ENCODE measurements at regions not wholly inside any gene's neighbourhood (a gene's known extent, or its start where the extent isn't known, plus 50 kb on each side); places are given as distances from the start of the nearest gene placed in this dataset.

DNA sequence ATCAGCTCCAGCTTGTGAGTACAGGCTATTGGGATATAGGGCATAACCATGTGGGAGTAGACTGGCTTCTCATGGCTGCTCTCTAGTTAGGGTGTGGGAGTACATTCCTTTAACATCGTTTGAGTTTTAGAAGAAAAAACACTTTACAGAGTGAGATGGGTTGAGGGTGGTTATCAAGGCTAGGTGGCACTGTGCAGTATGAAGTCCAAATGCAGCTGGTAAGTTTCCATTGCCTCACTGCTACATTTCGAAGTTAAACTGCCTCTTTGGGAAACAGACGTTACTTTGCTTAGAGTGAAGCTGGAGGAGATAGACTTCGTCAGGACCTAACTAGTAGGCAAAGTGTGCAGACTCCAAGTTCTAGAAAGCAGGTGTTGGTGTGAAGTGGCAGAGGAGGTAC lies 192.4 kb downstream of the SQOR start:
- H3K4me1 ChIP-seq (ENCODE audit: control insufficient read depth in 1 of 2, insufficient read depth in 1 of 2, low read depth in 1 of 2, low read length in 1 of 2), result no peaks in the 10 kb centered on the region
- no peaks in the 10 kb centered on the region for H3K36me3 ChIP-seq
- no peaks in the 10 kb centered on the region for H3K27me3 ChIP-seq
- TF ChIP-seq, protein P1, sequence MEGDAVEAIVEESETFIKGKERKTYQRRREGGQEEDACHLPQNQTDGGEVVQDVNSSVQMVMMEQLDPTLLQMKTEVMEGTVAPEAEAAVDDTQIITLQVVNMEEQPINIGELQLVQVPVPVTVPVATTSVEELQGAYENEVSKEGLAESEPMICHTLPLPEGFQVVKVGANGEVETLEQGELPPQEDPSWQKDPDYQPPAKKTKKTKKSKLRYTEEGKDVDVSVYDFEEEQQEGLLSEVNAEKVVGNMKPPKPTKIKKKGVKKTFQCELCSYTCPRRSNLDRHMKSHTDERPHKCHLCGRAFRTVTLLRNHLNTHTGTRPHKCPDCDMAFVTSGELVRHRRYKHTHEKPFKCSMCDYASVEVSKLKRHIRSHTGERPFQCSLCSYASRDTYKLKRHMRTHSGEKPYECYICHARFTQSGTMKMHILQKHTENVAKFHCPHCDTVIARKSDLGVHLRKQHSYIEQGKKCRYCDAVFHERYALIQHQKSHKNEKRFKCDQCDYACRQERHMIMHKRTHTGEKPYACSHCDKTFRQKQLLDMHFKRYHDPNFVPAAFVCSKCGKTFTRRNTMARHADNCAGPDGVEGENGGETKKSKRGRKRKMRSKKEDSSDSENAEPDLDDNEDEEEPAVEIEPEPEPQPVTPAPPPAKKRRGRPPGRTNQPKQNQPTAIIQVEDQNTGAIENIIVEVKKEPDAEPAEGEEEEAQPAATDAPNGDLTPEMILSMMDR (IDR thresholded peaks at IDR 0.05), result no peak
- H3K9me3 ChIP-seq, result no peaks in the 10 kb centered on the region
- no peak overlapping the region for H3K4me3 ChIP-seq (ENCODE audit: low read depth in 1 of 2, low read length in 1 of 2)
- H3K27ac ChIP-seq, result no peak overlapping the region

DNA sequence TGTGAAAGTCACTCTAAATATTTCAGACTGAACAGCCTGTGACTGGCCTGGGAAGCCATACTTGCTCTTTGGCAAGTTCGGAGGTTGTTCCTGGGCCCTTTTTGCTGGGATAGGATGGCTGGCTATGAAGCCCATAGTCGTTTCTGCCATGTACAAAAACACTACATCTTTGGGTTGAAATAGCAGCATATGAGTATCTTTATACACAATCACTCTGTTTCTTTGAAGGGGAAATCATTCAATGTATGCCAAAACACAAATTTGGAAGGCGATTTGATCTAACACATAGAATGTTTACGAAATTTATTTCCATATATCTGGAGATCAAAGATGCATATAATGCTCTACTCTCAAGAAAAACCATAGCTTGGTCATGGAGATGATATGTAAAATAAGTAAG lies 192.9 kb downstream of the SQOR start:
- no peaks in the 10 kb centered on the region for H3K4me1 ChIP-seq (ENCODE audit: control insufficient read depth in 1 of 2, insufficient read depth in 1 of 2, low read depth in 1 of 2, low read length in 1 of 2)
- no peak overlapping the region for H3K27ac ChIP-seq
- H3K36me3 ChIP-seq, result no peaks in the 10 kb centered on the region
- H3K4me3 ChIP-seq (ENCODE audit: low read depth in 1 of 2, low read length in 1 of 2), result no peak overlapping the region
- TF ChIP-seq, protein P1 (IDR thresholded peaks at IDR 0.05), result no peak
- H3K9me3 ChIP-seq, result no peaks in the 10 kb centered on the region
- no peaks in the 10 kb centered on the region for H3K27me3 ChIP-seq

DNA sequence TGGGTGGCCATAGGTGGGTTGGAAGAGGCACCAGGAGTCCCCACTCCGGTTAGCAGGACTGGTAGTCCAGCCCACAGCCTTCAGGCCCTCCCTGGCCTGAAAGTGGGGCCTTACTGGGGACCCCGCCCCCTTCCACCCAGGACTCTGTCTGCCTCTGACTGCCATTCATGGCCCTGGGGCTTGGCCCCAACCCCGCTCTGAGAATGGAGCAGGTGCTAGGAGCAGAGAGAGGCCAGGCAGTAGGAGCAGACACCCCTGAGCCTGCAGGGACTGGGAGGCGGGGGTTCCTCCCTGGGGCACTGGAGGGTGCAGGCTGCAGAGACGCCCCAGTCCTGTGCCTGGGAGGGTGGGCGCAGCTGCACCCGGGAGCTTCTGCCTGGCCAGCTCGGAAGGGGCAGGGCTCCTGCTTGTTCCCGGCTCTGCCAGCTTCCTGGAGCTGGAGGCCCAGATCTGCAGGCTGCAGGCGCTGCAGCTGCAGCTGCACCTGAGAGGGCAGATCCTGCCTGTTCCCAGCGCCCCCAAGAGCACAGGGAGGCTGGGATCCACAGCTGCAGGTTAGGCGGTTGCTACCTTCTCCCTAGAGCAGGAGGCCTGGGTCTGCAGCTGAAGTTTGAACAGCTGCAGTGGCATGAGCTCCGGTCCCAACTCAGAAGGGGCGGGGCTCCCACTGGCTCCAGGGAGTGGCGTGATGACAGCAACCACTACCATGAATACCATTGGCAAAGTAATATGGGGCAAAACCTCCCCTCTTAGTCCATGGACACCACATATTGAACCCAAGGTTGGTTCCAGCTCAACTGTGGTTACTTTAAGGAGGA lies 194.7 kb downstream of the SQOR start:
- TF ChIP-seq, protein P1 (IDR thresholded peaks at IDR 0.05), result no peak
- Histone ChIP-seq H3K4me3 (ENCODE audit: low read depth in 1 of 2, low read length in 1 of 2) (no peak overlapping the region), H3K27ac (no peak overlapping the region), H3K4me1 (ENCODE audit: control insufficient read depth in 1 of 2, insufficient read depth in 1 of 2, low read depth in 1 of 2, low read length in 1 of 2) (no peaks in the 10 kb centered on the region), H3K36me3 (no peaks in the 10 kb centered on the region), H3K9me3 (no peaks in the 10 kb centered on the region), H3K27me3 (no peaks in the 10 kb centered on the region)

DNA sequence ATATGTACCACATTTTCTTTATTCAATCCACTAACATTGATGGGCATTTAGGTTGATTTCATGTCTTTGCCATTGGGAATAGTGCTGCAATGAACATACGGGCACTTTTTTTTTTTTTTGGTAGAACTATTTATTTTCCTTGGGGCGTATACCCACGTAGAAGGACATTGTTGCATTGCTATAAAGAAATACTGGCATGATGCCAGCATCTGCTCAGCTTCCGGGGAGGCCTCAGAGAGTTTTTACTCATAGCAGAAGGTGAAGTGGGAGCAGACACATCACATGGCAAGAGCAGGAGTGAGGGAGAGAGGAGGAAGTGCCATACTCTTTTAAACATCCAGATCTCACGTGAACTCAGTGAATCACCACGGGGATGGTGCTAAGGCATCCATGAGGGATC lies 197.0 kb downstream of the SQOR start:
- H3K36me3 ChIP-seq, result no peaks in the 10 kb centered on the region
- H3K27ac ChIP-seq, result no peak overlapping the region
- TF ChIP-seq, protein P1 (IDR thresholded peaks at IDR 0.05), result no peak
- no peaks in the 10 kb centered on the region for H3K4me1 ChIP-seq (ENCODE audit: control insufficient read depth in 1 of 2, insufficient read depth in 1 of 2, low read depth in 1 of 2, low read length in 1 of 2)
- H3K27me3 ChIP-seq, result no peaks in the 10 kb centered on the region
- no peaks in the 10 kb centered on the region for H3K9me3 ChIP-seq
- H3K4me3 ChIP-seq (ENCODE audit: low read depth in 1 of 2, low read length in 1 of 2), result no peak overlapping the region

DNA sequence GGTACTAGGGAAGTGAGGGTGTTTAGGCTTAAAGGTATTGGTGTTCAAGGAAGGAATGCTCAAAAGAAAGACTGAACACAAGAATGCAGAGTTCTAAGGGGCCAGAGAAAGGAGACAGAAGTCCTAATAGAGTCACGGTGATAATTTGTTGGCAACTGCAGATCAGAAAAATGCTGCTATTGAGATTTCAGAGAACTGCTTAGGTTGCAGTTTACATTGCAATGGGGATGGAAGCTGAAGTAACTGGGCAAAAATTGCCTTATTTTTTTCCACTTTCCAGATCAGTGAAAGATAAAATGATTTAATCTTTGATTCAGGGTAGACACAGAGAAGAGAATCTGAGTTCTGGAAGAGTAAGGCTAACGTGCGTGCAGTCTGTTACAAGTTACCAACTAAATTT lies 199.8 kb downstream of the SQOR start:
- H3K4me1 ChIP-seq (ENCODE audit: control insufficient read depth in 1 of 2, insufficient read depth in 1 of 2, low read depth in 1 of 2, low read length in 1 of 2), result no peaks in the 10 kb centered on the region
- no peaks in the 10 kb centered on the region for H3K36me3 ChIP-seq
- H3K27ac ChIP-seq, result no peak overlapping the region
- TF ChIP-seq, protein P1 (IDR thresholded peaks at IDR 0.05), result no peak
- no peaks in the 10 kb centered on the region for H3K27me3 ChIP-seq
- H3K4me3 ChIP-seq (ENCODE audit: low read depth in 1 of 2, low read length in 1 of 2), result no peak overlapping the region
- no peaks in the 10 kb centered on the region for H3K9me3 ChIP-seq

Data from neutrophil (primary cell).